HepG2 (cell line): ENCODE measurements at regions not wholly inside any gene's neighbourhood (a gene's known extent, or its start where the extent isn't known, plus 50 kb on each side); places are given as distances from the start of the nearest gene placed in this dataset.

Source experiments
- AFF4 ChIP-seq: sonication (generic); formaldehyde crosslinking; IDR thresholded peaks from 2 replicates; pipeline ENCODE4 v1.4.0; 2020; ENCODE audit warnings: missing genetic modification reagents
- MXD1 ChIP-seq: sonication (generic); formaldehyde crosslinking; IDR thresholded peaks from 2 replicates; pipeline ENCODE4 v1.4.0; 2020; ENCODE audit warnings: mild to moderate bottlenecking, missing genetic modification reagents
- ZEB1 ChIP-seq: IDR thresholded peaks from 2 replicates; pipeline ENCODE4 v1.6.1; 2012; ENCODE audit warnings: mild to moderate bottlenecking, low read depth, inconsistent platforms; ENCODE audit not compliant: insufficient replicate concordance
- ZNF501 ChIP-seq: sonication (generic); formaldehyde crosslinking; IDR thresholded peaks from 2 replicates; pipeline ENCODE4 v1.5.1; 2020; ENCODE audit warnings: mild to moderate bottlenecking, moderate library complexity, missing genetic modification reagents
- ZNF747 ChIP-seq: sonication (generic); formaldehyde crosslinking; IDR thresholded peaks from 2 replicates; pipeline ENCODE4 v1.8.1; 2023; ENCODE audit warnings: missing genetic modification reagents, mild to moderate bottlenecking, borderline replicate concordance
- ZSCAN12 ChIP-seq: sonication (generic); formaldehyde crosslinking; IDR thresholded peaks from 2 replicates; pipeline ENCODE4 v1.9.0; 2021; ENCODE audit warnings: mild to moderate bottlenecking, missing genetic modification reagents
- TF ChIP-seq, protein P1 (sequence below): sonication (generic); formaldehyde crosslinking; IDR thresholded peaks from 2 replicates; pipeline ENCODE4 v1.8.1; 2022; ENCODE audit warnings: low read depth, mild to moderate bottlenecking, missing genetic modification reagents

GRCh38 chr5:67623078-67623477 lies 426.5 kb upstream of the CD180 start (continued):
- TF ChIP-seq, protein P1, sequence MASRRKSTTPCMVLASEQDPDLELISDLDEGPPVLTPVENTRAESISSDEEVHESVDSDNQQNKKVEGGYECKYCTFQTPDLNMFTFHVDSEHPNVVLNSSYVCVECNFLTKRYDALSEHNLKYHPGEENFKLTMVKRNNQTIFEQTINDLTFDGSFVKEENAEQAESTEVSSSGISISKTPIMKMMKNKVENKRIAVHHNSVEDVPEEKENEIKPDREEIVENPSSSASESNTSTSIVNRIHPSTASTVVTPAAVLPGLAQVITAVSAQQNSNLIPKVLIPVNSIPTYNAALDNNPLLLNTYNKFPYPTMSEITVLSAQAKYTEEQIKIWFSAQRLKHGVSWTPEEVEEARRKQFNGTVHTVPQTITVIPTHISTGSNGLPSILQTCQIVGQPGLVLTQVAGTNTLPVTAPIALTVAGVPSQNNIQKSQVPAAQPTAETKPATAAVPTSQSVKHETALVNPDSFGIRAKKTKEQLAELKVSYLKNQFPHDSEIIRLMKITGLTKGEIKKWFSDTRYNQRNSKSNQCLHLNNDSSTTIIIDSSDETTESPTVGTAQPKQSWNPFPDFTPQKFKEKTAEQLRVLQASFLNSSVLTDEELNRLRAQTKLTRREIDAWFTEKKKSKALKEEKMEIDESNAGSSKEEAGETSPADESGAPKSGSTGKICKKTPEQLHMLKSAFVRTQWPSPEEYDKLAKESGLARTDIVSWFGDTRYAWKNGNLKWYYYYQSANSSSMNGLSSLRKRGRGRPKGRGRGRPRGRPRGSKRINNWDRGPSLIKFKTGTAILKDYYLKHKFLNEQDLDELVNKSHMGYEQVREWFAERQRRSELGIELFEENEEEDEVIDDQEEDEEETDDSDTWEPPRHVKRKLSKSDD (CRISPR knock-in tag) = no peak
- no peak for TF ChIP-seq AFF4 (CRISPR knock-in tag)
- TF ChIP-seq ZSCAN12 = no peak
- TF ChIP-seq MXD1 = no peak
- no peak for TF ChIP-seq ZNF747 (CRISPR knock-in tag)
- TF ChIP-seq ZNF501 (CRISPR knock-in tag) = no peak
- no peak for TF ChIP-seq ZEB1
